GM19467 (cell line): ENCODE measurements at regions not wholly inside any gene's neighbourhood (a gene's known extent, or its start where the extent isn't known, plus 50 kb on each side); places are given as distances from the start of the nearest gene placed in this dataset.

ENCODE experiments used
- ATAC-seq: cut with Tn5 transposase; IDR thresholded peaks from one replicate; pipeline ENCODE4 v1.9.1; 2021; ENCODE audit warnings: mild to moderate bottlenecking, moderate library complexity; ENCODE audit not compliant: unreplicated experiment

DNA sequence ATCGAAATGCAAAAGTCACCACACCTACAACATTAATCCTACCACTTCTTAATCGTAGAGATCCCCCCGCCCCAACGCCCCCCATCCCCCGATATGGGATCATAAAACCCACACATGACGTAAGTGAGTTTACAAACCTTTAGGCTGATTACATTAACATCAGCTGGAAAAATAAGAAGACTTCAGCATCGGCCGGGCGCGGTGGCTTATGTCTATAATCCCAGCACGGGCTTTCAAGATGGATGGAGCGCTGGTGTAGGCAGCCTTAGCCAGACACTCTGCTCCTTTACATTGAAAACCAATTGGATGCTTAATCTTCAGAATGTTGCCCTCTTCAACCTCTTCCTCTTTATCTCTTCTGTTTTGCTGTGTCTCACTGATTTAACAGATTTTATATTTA is 1376.0 kb downstream of the MAT2B start:
- no peak for ATAC-seq

- no peak for ATAC-seq
Observed at GRCh38 chr5:164885179-164885578, 1379.8 kb downstream of the MAT2B start.

DNA sequence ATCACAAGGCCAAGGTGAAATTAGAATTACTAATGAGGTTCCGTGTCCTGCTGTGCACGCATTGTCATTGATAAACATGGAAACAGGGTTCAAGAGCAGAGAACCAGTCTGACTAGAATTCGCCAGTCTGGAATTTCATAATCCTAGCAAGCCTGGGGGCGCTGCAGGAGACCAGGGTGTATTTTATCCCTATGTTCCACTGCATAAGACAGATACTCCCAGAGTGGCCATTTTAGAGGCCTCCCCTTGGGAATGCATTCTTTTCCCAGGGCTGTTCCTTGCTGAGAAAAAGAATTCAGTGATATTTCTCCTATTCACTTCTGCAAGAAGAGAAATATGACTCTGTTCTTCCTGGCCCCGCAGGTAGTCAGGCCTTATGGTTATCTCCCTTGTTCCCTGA is 1387.7 kb downstream of the MAT2B start:
- ATAC-seq: no peak

DNA sequence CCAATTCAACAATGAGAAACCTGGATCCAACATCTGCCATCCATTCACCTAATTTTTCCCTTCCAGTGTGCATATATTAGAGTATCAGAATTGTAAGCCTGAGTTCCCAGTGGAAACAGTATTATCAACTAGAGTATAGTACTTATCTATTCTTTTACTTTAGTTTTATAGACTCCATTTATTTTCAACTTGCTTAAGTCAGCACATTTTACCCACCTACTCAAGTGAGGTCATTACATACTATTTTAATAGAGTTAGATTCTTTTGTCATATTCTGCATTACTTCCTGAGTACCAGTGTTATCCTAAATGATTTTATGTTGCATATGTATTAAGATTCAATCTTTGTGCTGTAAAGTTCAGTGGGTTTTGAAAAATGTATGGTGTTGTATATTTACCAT is 1393.3 kb downstream of the MAT2B start:
- no peak for ATAC-seq

GRCh38 chr5:164909673-164910072 is 1404.3 kb downstream of the MAT2B start:
- ATAC-seq: no peak

GRCh38 chr5:164921722-164922121 is 1416.3 kb downstream of the MAT2B start:
- ATAC-seq: no peak

DNA sequence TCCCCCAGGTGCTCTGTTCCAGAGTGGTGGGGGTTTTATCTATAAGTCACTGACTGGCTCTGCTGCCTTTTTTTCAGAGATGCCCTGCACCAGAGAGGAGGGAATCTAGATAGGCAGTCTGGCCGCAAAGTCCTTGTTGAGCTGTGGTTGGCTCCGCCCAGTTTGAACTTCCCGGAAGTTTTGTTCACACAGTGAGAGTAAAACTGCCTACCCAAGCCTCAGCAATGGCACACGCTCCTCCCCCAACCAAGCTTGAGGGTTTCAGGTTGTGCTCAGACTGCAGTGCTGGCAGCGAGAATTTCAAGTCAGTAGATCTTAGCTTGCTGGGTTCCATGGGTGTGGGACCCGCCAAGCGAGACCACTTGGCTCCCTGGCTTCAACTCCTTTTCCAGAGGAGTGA is 1428.6 kb downstream of the MAT2B start:
- ATAC-seq: no peak

GRCh38 chr5:164934561-164934960 is 1429.1 kb downstream of the MAT2B start:
- no peak for ATAC-seq

- ATAC-seq: no peak
Observed at GRCh38 chr5:164941132-164941531, 1435.7 kb downstream of the MAT2B start.

GRCh38 chr5:164950927-164951326 is 1445.5 kb downstream of the MAT2B start:
- no peak for ATAC-seq

GRCh38 chr5:164951570-164951969 is 1446.2 kb downstream of the MAT2B start:
- ATAC-seq: no peak

DNA sequence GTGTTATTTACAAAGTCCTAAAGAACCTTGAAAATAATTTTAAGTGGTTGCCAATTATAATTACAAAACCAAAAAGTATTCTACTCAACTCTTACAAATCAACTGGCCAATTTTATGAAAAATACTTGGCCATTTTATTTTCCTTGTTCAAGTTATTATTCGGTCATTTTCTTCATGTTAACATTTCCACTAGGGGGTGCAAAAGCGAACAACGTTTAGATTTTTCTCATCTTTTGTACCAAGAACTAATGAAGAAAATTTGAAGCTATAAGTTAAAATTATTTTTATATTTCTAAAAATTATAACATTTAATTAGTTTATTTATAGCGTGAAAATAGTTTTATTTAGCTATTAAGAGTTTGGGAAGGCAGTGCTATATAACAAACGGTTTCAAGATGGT is 1453.3 kb downstream of the MAT2B start:
- no peak for ATAC-seq

GRCh38 chr5:164959761-164960160 is 1454.3 kb downstream of the MAT2B start:
- no peak for ATAC-seq

DNA sequence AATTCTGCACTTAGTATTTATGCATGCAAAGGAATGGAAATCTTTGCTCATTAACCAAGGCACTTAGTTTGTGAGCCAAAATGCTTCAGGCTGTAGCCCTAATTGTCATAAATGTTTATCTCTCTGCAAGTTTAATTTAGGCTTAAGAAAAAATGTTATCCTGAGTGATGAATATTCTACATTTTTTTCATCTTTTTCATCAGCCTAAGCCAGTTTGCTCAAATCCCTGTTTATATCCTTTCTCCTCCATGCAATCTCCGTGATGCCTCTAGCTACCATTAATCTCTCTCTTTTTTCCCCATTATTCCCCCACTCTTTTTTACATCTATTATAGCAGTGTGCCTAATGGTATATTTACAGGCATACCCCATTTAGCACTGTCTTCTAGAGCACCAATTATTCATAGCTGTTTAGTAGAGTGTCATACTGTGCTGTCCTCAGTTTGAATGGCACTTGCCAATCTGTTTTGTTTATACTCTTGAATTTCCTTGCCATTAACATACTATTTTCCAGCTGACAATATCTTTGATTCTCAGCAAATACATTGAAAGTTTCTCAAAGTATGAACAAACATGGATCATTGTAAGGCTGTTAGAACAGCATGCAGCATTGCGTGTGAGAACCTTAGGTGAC is 1457.0 kb downstream of the MAT2B start:
- ATAC-seq: no peak

DNA sequence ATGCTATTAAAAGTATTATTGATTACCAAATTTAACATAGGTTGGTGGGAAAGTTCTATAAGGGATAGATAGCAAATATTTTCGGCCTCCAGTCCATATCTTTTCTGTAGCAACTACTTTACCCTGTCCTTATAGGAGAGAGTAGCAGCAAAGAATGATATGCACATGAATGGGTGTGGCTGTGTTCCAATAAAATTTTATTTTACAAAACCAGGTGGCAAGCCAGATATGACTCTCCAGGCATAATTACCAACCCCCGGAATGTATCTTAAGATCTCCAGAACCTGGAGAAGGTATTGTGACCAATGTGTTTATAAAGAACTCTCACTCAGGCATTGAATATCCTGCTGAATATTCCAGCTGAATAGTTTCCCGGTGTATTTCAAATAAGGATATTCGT is 1461.2 kb downstream of the MAT2B start:
- no peak for ATAC-seq

- no peak for ATAC-seq
Observed at GRCh38 chr5:164967354-164967753, 1461.9 kb downstream of the MAT2B start.

- no peak for ATAC-seq
Observed at GRCh38 chr5:164972973-164973372, 1467.6 kb downstream of the MAT2B start.

GRCh38 chr5:164975986-164976385 is 1470.6 kb downstream of the MAT2B start:
- no peak for ATAC-seq

DNA sequence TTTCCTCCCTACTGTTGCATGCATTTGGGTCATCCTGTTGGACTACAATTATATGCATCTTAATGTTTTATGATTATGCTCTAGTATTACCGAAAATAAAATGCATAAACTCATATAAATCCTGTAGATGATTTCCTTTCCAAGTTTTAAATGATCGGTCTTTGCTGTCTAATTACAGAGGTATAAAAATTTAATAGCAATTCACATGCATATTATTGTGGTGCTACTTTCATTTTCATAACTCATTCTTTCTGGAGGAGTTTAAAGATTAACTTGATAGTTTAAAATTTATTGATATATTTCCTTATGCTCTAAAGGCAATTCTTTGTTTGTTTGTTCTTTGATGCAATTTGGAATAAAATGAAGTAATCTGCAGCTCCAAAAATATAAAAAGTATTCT is 1475.1 kb downstream of the MAT2B start:
- no peak for ATAC-seq

GRCh38 chr5:164998142-164998541 is 1492.7 kb downstream of the MAT2B start:
- ATAC-seq: no peak

- ATAC-seq: no peak
Observed at GRCh38 chr5:164998590-164998989, 1493.2 kb downstream of the MAT2B start.

DNA sequence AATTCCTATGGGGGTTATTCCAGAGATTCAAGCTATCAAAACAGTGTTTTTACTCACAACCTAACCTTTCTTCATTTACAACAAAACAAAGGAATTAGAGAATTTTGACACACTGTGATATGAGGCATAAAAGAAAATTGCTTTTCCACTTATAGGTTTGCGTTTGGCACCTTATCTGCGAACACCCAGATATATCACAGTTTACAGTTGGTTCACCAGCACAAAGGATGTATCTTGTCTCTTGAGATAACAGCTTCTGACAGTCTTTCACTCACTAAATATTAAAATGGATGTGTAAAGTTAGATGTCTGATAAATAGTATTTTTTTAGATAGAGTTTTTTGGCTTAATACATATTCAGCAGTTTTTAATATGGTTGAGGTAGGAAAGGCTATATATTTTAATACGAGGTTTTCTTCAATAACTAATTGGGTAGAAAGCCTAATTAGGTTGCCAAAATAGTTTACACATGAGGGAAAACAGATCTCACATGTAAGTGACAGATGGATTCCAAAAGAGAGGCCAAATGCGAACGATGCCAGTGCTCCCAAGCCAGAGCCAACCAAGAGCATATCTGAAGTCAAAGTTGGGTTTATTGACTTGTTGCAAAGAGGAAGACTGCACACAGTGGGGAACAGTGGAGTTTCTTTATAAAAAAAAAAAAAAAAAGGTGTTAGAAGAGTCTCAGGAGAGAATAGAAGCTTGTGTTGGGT is 1495.2 kb downstream of the MAT2B start:
- ATAC-seq: no peak

- no peak for ATAC-seq
Observed at GRCh38 chr5:165003283-165003682, 1497.9 kb downstream of the MAT2B start.
